K562 (cell line): ENCODE measurements at regions not wholly inside any gene's neighbourhood (a gene's known extent, or its start where the extent isn't known, plus 50 kb on each side); places are given as distances from the start of the nearest gene placed in this dataset.

Experiments used
- CTCF ChIP-seq, 3 experiments: IDR thresholded peaks in 2 of 3; conservative IDR thresholded peaks in 1 of 3; 2 replicates each; pipeline ENCODE4 v1.5.1; 2011 to 2012; ENCODE audit warnings: low read length in 3 of 3, mild to moderate bottlenecking in 3 of 3, control low read depth in 2 of 3, improper control_type of control experiment in 1 of 3, inconsistent platforms in 1 of 3, low read depth in 1 of 3, mixed read lengths in 1 of 3, moderate library complexity in 1 of 3; ENCODE audit not compliant: insufficient read depth in 2 of 3
- E2F4 ChIP-seq: sonication (generic); formaldehyde crosslinking; IDR thresholded peaks from 2 replicates; pipeline ENCODE4 v1.8.0; 2022; ENCODE audit warnings: mild to moderate bottlenecking, low read depth, missing genetic modification reagents
- EZH2 ChIP-seq: IDR thresholded peaks from 2 replicates; pipeline ENCODE4 v1.6.1; 2012; ENCODE audit warnings: low read depth, mild to moderate bottlenecking, inconsistent platforms, low read length, borderline replicate concordance
- FOSL1 ChIP-seq: fragments of 200-800 bp; sonication (Bioruptor generic); conservative IDR thresholded peaks from 2 replicates; pipeline ENCODE4 v1.6.1; 2016; ENCODE audit warnings: missing genetic modification characterization, missing compliant biosample characterization
- HMGXB4 ChIP-seq: sonication (generic); formaldehyde crosslinking; IDR thresholded peaks from 2 replicates; pipeline ENCODE4 v1.8.1; 2023; ENCODE audit warnings: mild to moderate bottlenecking, missing genetic modification reagents
- ID3 ChIP-seq, 2 experiments: fragments of 250-450 bp in 1 of 2; fragments of 450-650 bp in 1 of 2; sonication (Bioruptor Pico) in 1 of 2; IDR thresholded peaks; 2 replicates each; pipeline versions ENCODE4 v1.6.1 to v1.8.0; 2016 to 2021; ENCODE audit warnings: mild to moderate bottlenecking in 2 of 2, moderate library complexity in 2 of 2, missing compliant biosample characterization in 1 of 2, missing genetic modification characterization in 1 of 2
- KAT7 ChIP-seq: sonication (generic); formaldehyde crosslinking; IDR thresholded peaks from 2 replicates; pipeline ENCODE4 v1.8.0; 2022; ENCODE audit warnings: missing genetic modification reagents, mild to moderate bottlenecking, borderline replicate concordance
- PHF8 ChIP-seq: fragments of 200-600 bp; sonication (generic); IDR thresholded peaks from 2 replicates; pipeline ENCODE4 v1.6.1; 2012; ENCODE audit warnings: mixed run types, mild to moderate bottlenecking, inconsistent platforms, low read length, moderate library complexity, borderline replicate concordance
- POLR2A ChIP-seq: fragments of 450-650 bp; conservative IDR thresholded peaks from 2 replicates; pipeline ENCODE4 v1.6.1; 2016
- SAP30 ChIP-seq: fragments of 200-600 bp; sonication (generic); IDR thresholded peaks from 2 replicates; pipeline ENCODE4 v1.6.1; 2012; ENCODE audit warnings: borderline replicate concordance, low read depth, mild to moderate bottlenecking, moderate library complexity, low read length, control low read depth, inconsistent platforms; ENCODE audit not compliant: insufficient read depth, poor library complexity, severe bottlenecking
- SREBF2 ChIP-seq: sonication (generic); formaldehyde crosslinking; IDR thresholded peaks from 2 replicates; pipeline ENCODE4 v1.4.0; 2020; ENCODE audit warnings: mild to moderate bottlenecking, missing genetic modification reagents
- TEAD1 ChIP-seq, 2 experiments: fragments of 450-650 bp in 1 of 2; sonication (generic) in 1 of 2; formaldehyde crosslinking; IDR thresholded peaks; 2 replicates each; pipeline versions ENCODE4 v1.4.0 to v1.8.0; 2020 to 2022; ENCODE audit warnings: mild to moderate bottlenecking in 2 of 2, missing genetic modification reagents in 1 of 2
- ZNF407 ChIP-seq: fragments of 450-650 bp; IDR thresholded peaks from 2 replicates; pipeline ENCODE4 v1.6.1; 2016; ENCODE audit warnings: low read depth

- TF ChIP-seq E2F4 (CRISPR knock-in tag) (no peak), TEAD1 (CRISPR knock-in tag; IDR thresholded peaks at IDR 0.05) (no peak), ZNF407 (no peak), ID3 (CRISPR knock-in tag; IDR thresholded peaks at IDR 0.05) (no peak), ID3 (tag; IDR thresholded peaks at IDR 0.05) (no peak), KAT7 (CRISPR knock-in tag) (no peak), FOSL1 (no peak), POLR2A (no peak), CTCF (IDR thresholded peaks at IDR 0.05 in 2 of 3, conservative IDR thresholded peaks at IDR 0.05 in 1 of 3; ENCODE audit: insufficient read depth in 2 of 3, low read depth in 1 of 3, low read length in 3 of 3) (no peak), HMGXB4 (CRISPR knock-in tag) (no peak), SAP30 (no peak), EZH2 (no peak), PHF8 (no peak), SREBF2 (CRISPR knock-in tag) (no peak)
Observed at GRCh38 chr16:65959983-65960382, 406.5 kb upstream of the CDH5 start.
